SK-N-SH treated with all-trans-retinoic acid at 6 μM for 48 hours (cell line): ENCODE measurements at regions not wholly inside any gene's neighbourhood (a gene's known extent, or its start where the extent isn't known, plus 50 kb on each side); places are given as distances from the start of the nearest gene placed in this dataset.

ENCODE experiments used
- ARNTL ChIP-seq: fragments of 450-650 bp; formaldehyde crosslinking; IDR thresholded peaks from 2 replicates; pipeline ENCODE4 v1.5.0; 2020; ENCODE audit warnings: low read depth, mild to moderate bottlenecking, moderate library complexity, borderline replicate concordance
- BACH2 ChIP-seq: fragments of 250-450 bp; sonication (Bioruptor Pico); IDR thresholded peaks from 2 replicates; pipeline ENCODE4 v1.9.0; 2021; ENCODE audit warnings: mild to moderate bottlenecking, borderline replicate concordance
- CREB5 ChIP-seq: fragments of 250-450 bp; sonication (Bioruptor Pico); IDR thresholded peaks from 2 replicates; pipeline ENCODE4 v1.5.1; 2020; ENCODE audit warnings: low read depth, mild to moderate bottlenecking, moderate library complexity
- GLIS3 ChIP-seq: fragments of 250-450 bp; sonication (Bioruptor Pico); IDR thresholded peaks from 2 replicates; pipeline ENCODE4 v1.5.0; 2020; ENCODE audit warnings: mild to moderate bottlenecking, moderate library complexity
- ISL1 ChIP-seq: fragments of 250-450 bp; sonication (Bioruptor Pico); IDR thresholded peaks from 2 replicates; pipeline ENCODE4 v2.1.2; 2022; ENCODE audit warnings: mild to moderate bottlenecking, moderate library complexity
- OSR1 ChIP-seq: fragments of 250-450 bp; sonication (Bioruptor Pico); IDR thresholded peaks from 2 replicates; pipeline ENCODE4 v1.8.0; 2022; ENCODE audit warnings: moderate library complexity, mild to moderate bottlenecking, inconsistent platforms
- POU6F1 ChIP-seq: fragments of 250-450 bp; sonication (Bioruptor Pico); IDR thresholded peaks from 2 replicates; pipeline ENCODE4 v1.8.0; 2021; ENCODE audit warnings: low read depth, mild to moderate bottlenecking, moderate library complexity, borderline replicate concordance
- RARB ChIP-seq: fragments of 250-450 bp; sonication (Bioruptor Pico); IDR thresholded peaks from 2 replicates; pipeline ENCODE4 v1.8.0; 2021; ENCODE audit warnings: mild to moderate bottlenecking, moderate library complexity
- SNAI2 ChIP-seq: fragments of 250-450 bp; sonication (Bioruptor Pico); IDR thresholded peaks from 2 replicates; pipeline ENCODE4 v1.5.0; 2020; ENCODE audit warnings: mild to moderate bottlenecking, moderate library complexity
- TCF4 ChIP-seq: fragments of 250-450 bp; sonication (Bioruptor Pico); IDR thresholded peaks from 2 replicates; pipeline ENCODE4 v1.8.0; 2021; ENCODE audit warnings: mild to moderate bottlenecking, moderate library complexity, borderline replicate concordance
- TSHZ2 ChIP-seq: fragments of 250-450 bp; sonication (Bioruptor Pico); IDR thresholded peaks from 2 replicates; pipeline ENCODE4 v1.5.0; 2020; ENCODE audit warnings: mild to moderate bottlenecking, moderate library complexity
- ZFP3 ChIP-seq: fragments of 250-450 bp; sonication (Bioruptor Pico); IDR thresholded peaks from 2 replicates; pipeline ENCODE4 v1.5.0; 2020; ENCODE audit warnings: mild to moderate bottlenecking, moderate library complexity
- ZNF70 ChIP-seq: fragments of 450-650 bp; formaldehyde crosslinking; IDR thresholded peaks from 2 replicates; pipeline ENCODE4 v1.5.0; 2020; ENCODE audit warnings: mild to moderate bottlenecking, moderate library complexity

- no peak for TF ChIP-seq SNAI2 (CRISPR knock-in tag)
- TF ChIP-seq TSHZ2 (CRISPR knock-in tag), result no peak
- TF ChIP-seq GLIS3 (CRISPR knock-in tag), result no peak
- no peak for TF ChIP-seq ZFP3 (CRISPR knock-in tag)
- no peak for TF ChIP-seq ARNTL (CRISPR knock-in tag)
- TF ChIP-seq CREB5 (CRISPR knock-in tag), result no peak
- no peak for TF ChIP-seq BACH2 (CRISPR knock-in tag)
- no peak for TF ChIP-seq ISL1 (CRISPR knock-in tag)
- no peak for TF ChIP-seq ZNF70 (CRISPR knock-in tag)
- TF ChIP-seq POU6F1 (CRISPR knock-in tag), result no peak
- TF ChIP-seq RARB (CRISPR knock-in tag), result no peak
- TF ChIP-seq TCF4 (CRISPR knock-in tag), result no peak
- no peak for TF ChIP-seq OSR1 (CRISPR knock-in tag)
Measured at GRCh38 chr5:125081101-125081500, 334.7 kb upstream of the ZNF608 start.
